ENCODE measurements at regions not wholly inside any gene's neighbourhood (a gene's known extent, or its start where the extent isn't known, plus 50 kb on each side); places are given as distances from the start of the nearest gene placed in this dataset.

GRCh38 chr14:38138473-38139138 lies 69.1 kb upstream of the SSTR1 start:
- TF ChIP-seq CTCF (IDR thresholded peaks at IDR 0.05): no peak
- no peak for TF ChIP-seq POLR2AphosphoS5 (IDR thresholded peaks at IDR 0.05; ENCODE audit: low read depth, low read length)
